Pancreas (tissue), 10 donors: ENCODE measurements at regions not wholly inside any gene's neighbourhood (a gene's known extent, or its start where the extent isn't known, plus 50 kb on each side); places are given as distances from the start of the nearest gene placed in this dataset.

ENCODE experiments used
- ATAC-seq, 4 donors: fragments of 200-7000 bp; cut with Tn5 transposase; one replicate each; pipeline versions ENCODE4 v1.8.0 to v1.9.1; 2020; ENCODE audit warnings: mild to moderate bottlenecking in 4 of 4, moderate library complexity in 4 of 4
- DNase-seq, 6 donors: peaks; one replicate each; pipeline ENCODE4 v3.0.0-alpha.2; 2020
- FAIRE-seq: peaks from 2 replicates; lab custom pipeline; 2012; peaks lifted over from hg19 to GRCh38; lab: Jason Lieb, UNC
- H3K27ac ChIP-seq, 4 donors: fragments of 200-600 bp; sonication (generic); 1 replicate in 3 of 4; 2 replicates in 1 of 4; pipeline versions ENCODE4 v1.5.0 to v1.8.0; 2020
- H3K27me3 ChIP-seq, 4 donors: fragments of 200-600 bp; one replicate each; pipeline ENCODE4 v1.8.0; 2021
- H3K36me3 ChIP-seq, 3 donors: fragments of 200-600 bp; sonication (generic) in 1 of 3; one replicate each; pipeline versions ENCODE4 v1.5.0 to v1.8.0; 2020 to 2021
- H3K4me1 ChIP-seq, 3 donors: fragments of 200-600 bp; one replicate each; pipeline ENCODE4 v1.8.0; 2021
- H3K4me3 ChIP-seq, 4 donors: fragments of 200-600 bp; sonication (generic) in 2 of 4; one replicate each; pipeline versions ENCODE4 v1.5.0 to v1.8.0; 2020 to 2021
- H3K9me3 ChIP-seq, 4 donors: fragments of 200-600 bp; one replicate each; pipeline ENCODE4 v1.8.0; 2021
- CTCF ChIP-seq, 4 donors: fragments of 200-600 bp; sonication (generic) in 3 of 4; IDR thresholded peaks; one replicate each; pipeline versions ENCODE4 v1.5.0 to v1.8.0; 2021; ENCODE audit warnings: antibody characterized with exemption in 4 of 4
- WGBS, 2 donors: extraction: QIAGEN DNeasy Blood & Tissue Kit; methylation state at CpG; one replicate each; pipeline ENCODE4 v1.1.7; 2013; 5-methylcytosine and 5-hydroxymethylcytosine counted together
- intact Hi-C, 3 donors: fragments of 100-400 bp; cut with DNase I; formaldehyde crosslinking; loops; one replicate each; pipeline versions ENCODE4 v1.11.1 to v1.14.2; 2022
- donor health status: healthy with polysubstance abuse.
- donor health status: DM: no; HTN: no; CAD: no; lungs with moderate emphysema.
- donor health status: DM: no; HTN: no; CAD: no.
- donor health status: control.
- donor health status: control.
- donor health status: Bipolar disorder and iron deficiency.
- donor health status: DM: yes; HTN: yes; CAD: no.
- donor health status: DM: no; HTN: no; CAD: no.
- donor health status: DM: no; HTN: no; CAD: no.
- donor health status: DM: yes; HTN: yes; CAD: no.

- no peak for FAIRE-seq
- H3K27ac ChIP-seq, result no peak overlapping the region
- peaks cover 0 to 4% (median 0%) of the 10 kb centered on the region in 3 donors for H3K4me1 ChIP-seq
- no peaks in the 10 kb centered on the region for H3K9me3 ChIP-seq
- no peak for DNase-seq
- intact Hi-C loops, result no loop called here
- ATAC-seq, result peak in 2 of 4 donors; percentile 43 to 52
- no peaks in the 10 kb centered on the region for H3K27me3 ChIP-seq
- no peak for TF ChIP-seq CTCF (IDR thresholded peaks at IDR 0.05)
- H3K36me3 ChIP-seq, result no peaks in the 10 kb centered on the region
- no peak overlapping the region for H3K4me3 ChIP-seq
Observed at GRCh38 chr3:146314871-146315270, 64.0 kb upstream of the PLSCR4 start.

- DNase-seq, result no peak
- WGBS, 2 donors, result 82 to 93% methylated on average over 1 of the region's 1 CpG
- Histone ChIP-seq H3K36me3 (no peaks in the 10 kb centered on the region), H3K4me1 (peaks cover 0 to 4% (median 0%) of the 10 kb centered on the region in 3 donors), H3K4me3 (no peak overlapping the region), H3K27me3 (no peaks in the 10 kb centered on the region), H3K27ac (no peak overlapping the region), H3K9me3 (no peaks in the 10 kb centered on the region)
- ATAC-seq, result peak in 3 of 4 donors; percentile 54 to 72 (median 67)
- intact Hi-C loops, result no loop called here
- no peak for FAIRE-seq
- TF ChIP-seq CTCF (IDR thresholded peaks at IDR 0.05), result no peak
Observed at GRCh38 chr3:146313746-146314111, 62.8 kb upstream of the PLSCR4 start.

DNA sequence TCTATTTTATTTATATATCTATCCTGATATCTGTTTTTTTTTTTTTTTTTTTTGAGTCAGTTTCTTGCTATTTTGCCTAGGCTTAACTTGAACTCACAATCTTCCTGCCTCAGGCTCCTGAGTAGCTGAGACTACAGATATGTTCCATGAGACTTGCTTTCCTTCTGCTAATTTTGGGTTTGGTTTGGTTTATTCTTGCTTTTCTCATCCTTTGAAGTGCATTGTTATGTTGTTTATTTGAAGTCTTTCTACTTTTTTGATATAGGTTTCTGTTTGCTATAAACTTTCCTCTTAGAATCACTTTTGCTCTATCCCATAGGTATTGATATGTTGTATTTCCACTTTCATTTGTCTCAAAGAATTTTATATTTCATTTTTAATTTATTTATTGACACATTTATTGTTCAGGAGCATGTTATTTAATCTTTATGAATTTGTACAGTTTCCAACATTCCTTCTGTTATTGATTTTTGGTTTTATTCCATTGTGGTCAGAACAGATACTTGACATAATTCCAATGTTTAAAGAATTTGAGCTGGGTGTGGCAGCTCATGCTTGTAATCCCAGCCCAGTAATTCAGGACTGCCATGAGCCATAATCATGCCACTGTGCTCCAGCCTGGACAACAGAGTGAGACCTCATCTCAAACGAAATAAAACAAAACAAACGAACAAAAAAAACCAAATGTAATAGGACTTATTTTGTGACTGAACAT lies 62.3 kb upstream of the PLSCR4 start:
- FAIRE-seq (no peak), ATAC-seq (peak; percentile 40 to 78 (median 48)), DNase-seq (no peak)
- no peaks in the 10 kb centered on the region for H3K36me3 ChIP-seq
- H3K27me3 ChIP-seq, result no peaks in the 10 kb centered on the region
- TF ChIP-seq CTCF (IDR thresholded peaks at IDR 0.05), result no peak
- H3K4me1 ChIP-seq, result peaks cover 0 to 4% (median 4%) of the 10 kb centered on the region in 3 donors
- H3K9me3 ChIP-seq, result no peaks in the 10 kb centered on the region
- H3K4me3 ChIP-seq, result no peak overlapping the region
- intact Hi-C loops, result no loop called here
- H3K27ac ChIP-seq, result no peak overlapping the region
- WGBS, 2 donors, result 50 to 62% methylated on average over 2 of the region's 2 CpGs

DNA sequence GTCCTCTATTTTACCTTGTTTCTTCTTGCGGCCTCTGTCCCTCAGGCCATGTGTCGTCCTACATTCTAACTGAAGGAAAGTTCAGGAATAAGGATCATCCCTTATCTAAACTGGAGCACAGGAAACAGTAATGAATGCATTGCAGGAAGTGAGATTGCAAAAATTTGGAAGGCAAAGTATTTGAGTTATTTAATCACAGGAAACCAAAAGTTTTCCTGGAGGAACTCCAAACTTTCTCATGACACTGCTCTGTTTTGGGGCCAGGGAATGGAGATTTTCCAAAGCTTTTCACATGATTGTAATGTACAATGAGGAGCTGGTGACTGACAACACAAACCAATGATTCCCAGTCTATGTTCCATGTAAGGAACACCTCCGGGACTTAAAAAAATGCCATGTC lies 57.8 kb upstream of the PLSCR4 start:
- 66 to 67% methylated on average over 3 of the region's 3 CpGs for WGBS, 2 donors
- no peak for FAIRE-seq
- Histone ChIP-seq H3K9me3 (no peaks in the 10 kb centered on the region), H3K36me3 (no peaks in the 10 kb centered on the region), H3K27ac (peak overlapping the region in 1 of 4 donors; percentile 31), H3K4me1 (peaks cover 0 to 8% (median 0%) of the 10 kb centered on the region in 3 donors), H3K4me3 (no peak overlapping the region), H3K27me3 (no peaks in the 10 kb centered on the region)
- no peak for DNase-seq
- intact Hi-C loops, result no loop called here
- ATAC-seq, result peak in 2 of 4 donors; percentile 30 to 35
- TF ChIP-seq CTCF (IDR thresholded peaks at IDR 0.05), result no peak

DNA sequence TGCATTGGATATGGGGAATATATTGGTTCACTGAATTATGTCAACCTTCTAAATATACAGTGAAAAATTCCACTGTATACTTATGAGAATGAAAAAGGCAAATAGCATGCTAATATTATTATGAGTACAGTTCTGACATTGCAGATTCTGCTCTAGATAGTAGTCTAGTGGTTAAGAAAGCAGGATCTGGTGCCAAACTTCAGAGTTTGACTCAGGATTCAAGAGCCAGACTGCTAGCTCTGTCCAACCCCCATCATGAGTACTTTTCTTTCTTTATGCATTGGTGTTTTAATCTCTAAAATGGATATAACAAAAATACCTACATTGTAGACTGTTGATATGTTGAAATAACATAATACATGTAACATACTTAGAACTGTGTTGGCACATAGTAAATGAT lies 57.3 kb upstream of the PLSCR4 start:
- Histone ChIP-seq H3K36me3 (no peaks in the 10 kb centered on the region), H3K27me3 (no peaks in the 10 kb centered on the region), H3K9me3 (no peaks in the 10 kb centered on the region), H3K27ac (peak overlapping the region in 1 of 4 donors; percentile 31), H3K4me3 (no peak overlapping the region), H3K4me1 (peaks cover 0 to 8% (median 0%) of the 10 kb centered on the region in 3 donors)
- DNase-seq, result no peak
- FAIRE-seq, result no peak
- TF ChIP-seq CTCF (IDR thresholded peaks at IDR 0.05), result no peak
- intact Hi-C loops, result no loop called here
- ATAC-seq, result peak in 3 of 4 donors; percentile 55 to 75 (median 55)
